GM12878 (cell line): ENCODE measurements at regions not wholly inside any gene's neighbourhood (a gene's known extent, or its start where the extent isn't known, plus 50 kb on each side); places are given as distances from the start of the nearest gene placed in this dataset.

Source experiments
- EP300 ChIP-seq, 2 experiments: fragments of 150-350 bp in 1 of 2; IDR thresholded peaks; 2 replicates each; pipeline ENCODE4 v1.6.1; 2011 to 2012; ENCODE audit warnings: low read depth in 2 of 2, low read length in 2 of 2, borderline replicate concordance in 1 of 2, improper control_type of control experiment in 1 of 2, inconsistent platforms in 1 of 2; ENCODE audit not compliant: control insufficient read depth in 1 of 2
- EZH2 ChIP-seq: IDR thresholded peaks from 2 replicates; pipeline ENCODE4 v1.6.1; 2012; ENCODE audit warnings: low read depth, mild to moderate bottlenecking, control low read depth, inconsistent platforms, low read length, borderline replicate concordance; ENCODE audit not compliant: control insufficient read depth
- NFYB ChIP-seq: IDR thresholded peaks from 2 replicates; pipeline ENCODE4 v1.6.1; 2011; ENCODE audit warnings: low read depth, mild to moderate bottlenecking, low read length, improper control_type of control experiment, moderate library complexity; ENCODE audit not compliant: insufficient read depth
- POLR2AphosphoS5 ChIP-seq: IDR thresholded peaks from 2 replicates; pipeline ENCODE4 v1.6.1; 2011; ENCODE audit warnings: mild to moderate bottlenecking, low read length, inconsistent platforms
- TAF1 ChIP-seq: IDR thresholded peaks from 2 replicates; pipeline ENCODE4 v1.6.1; 2011; ENCODE audit warnings: mild to moderate bottlenecking, low read depth, low read length, borderline replicate concordance
- ZBED1 ChIP-seq: IDR thresholded peaks from 2 replicates; pipeline ENCODE4 v1.6.1; 2016; ENCODE audit warnings: borderline replicate concordance
- TF ChIP-seq, protein P1 (sequence below), 3 experiments: IDR thresholded peaks in 2 of 3; conservative IDR thresholded peaks in 1 of 3; 2 replicates each; pipeline ENCODE4 v1.5.1; 2011; ENCODE audit warnings: low read depth in 3 of 3, low read length in 3 of 3, mild to moderate bottlenecking in 3 of 3, control low read depth in 2 of 3, moderate library complexity in 2 of 3, inconsistent platforms in 1 of 3, mixed read lengths in 1 of 3; ENCODE audit not compliant: control insufficient read depth in 2 of 3, insufficient read depth in 1 of 3; ENCODE audit errors: extremely low read depth in 1 of 3
- TF ChIP-seq, protein P2 (sequence below): IDR thresholded peaks from 2 replicates; pipeline ENCODE4 v1.6.1; 2012; ENCODE audit warnings: low read depth, low read length, improper control_type of control experiment

DNA sequence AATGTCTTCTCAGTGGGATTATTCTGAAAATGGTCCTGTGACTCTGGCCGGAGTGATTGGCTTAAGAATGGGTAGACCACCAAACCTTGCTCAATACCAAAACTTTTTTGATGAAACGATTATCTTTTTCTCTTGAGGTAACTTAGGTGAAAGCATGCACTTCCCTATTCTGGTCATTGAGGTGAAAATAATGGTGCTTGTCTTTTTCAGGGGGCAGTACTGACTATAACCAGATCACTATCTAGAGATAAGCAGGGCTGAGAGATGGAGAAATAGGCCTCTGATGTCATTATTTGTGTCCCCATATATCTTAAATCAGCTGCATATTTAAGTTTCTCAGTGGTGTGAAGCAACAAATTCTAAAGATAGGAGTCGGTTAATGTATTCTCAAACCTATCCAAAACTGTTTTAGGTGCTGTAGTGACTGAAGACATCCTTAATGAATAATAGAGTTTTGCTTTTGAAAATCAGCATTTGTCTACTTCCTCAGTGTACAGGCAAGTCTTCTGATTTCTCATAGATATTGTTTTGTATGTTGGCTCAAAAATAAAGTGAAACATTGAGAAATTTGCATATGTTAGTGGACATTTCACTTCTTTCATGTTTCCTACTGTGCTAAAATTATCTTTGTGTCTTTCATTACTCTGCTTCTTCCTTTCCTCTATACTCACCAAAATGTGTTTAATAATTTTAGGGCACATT lies 735.3 kb upstream of the ADGRL4 start:
- TF ChIP-seq POLR2AphosphoS5 = no peak
- TF ChIP-seq, protein P1, sequence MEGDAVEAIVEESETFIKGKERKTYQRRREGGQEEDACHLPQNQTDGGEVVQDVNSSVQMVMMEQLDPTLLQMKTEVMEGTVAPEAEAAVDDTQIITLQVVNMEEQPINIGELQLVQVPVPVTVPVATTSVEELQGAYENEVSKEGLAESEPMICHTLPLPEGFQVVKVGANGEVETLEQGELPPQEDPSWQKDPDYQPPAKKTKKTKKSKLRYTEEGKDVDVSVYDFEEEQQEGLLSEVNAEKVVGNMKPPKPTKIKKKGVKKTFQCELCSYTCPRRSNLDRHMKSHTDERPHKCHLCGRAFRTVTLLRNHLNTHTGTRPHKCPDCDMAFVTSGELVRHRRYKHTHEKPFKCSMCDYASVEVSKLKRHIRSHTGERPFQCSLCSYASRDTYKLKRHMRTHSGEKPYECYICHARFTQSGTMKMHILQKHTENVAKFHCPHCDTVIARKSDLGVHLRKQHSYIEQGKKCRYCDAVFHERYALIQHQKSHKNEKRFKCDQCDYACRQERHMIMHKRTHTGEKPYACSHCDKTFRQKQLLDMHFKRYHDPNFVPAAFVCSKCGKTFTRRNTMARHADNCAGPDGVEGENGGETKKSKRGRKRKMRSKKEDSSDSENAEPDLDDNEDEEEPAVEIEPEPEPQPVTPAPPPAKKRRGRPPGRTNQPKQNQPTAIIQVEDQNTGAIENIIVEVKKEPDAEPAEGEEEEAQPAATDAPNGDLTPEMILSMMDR (IDR thresholded peaks at IDR 0.05 in 2 of 3, conservative IDR thresholded peaks at IDR 0.05 in 1 of 3; ENCODE audit: control insufficient read depth in 2 of 3, extremely low read depth in 1 of 3, insufficient read depth in 1 of 3, low read depth in 3 of 3, low read length in 3 of 3) = no peak
- TF ChIP-seq TAF1 = no peak
- TF ChIP-seq, protein P2, sequence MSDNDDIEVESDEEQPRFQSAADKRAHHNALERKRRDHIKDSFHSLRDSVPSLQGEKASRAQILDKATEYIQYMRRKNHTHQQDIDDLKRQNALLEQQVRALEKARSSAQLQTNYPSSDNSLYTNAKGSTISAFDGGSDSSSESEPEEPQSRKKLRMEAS = no peak
- TF ChIP-seq EZH2 = no peak
- TF ChIP-seq ZBED1 = no peak
- TF ChIP-seq EP300 (IDR thresholded peaks at IDR 0.05; ENCODE audit: borderline replicate concordance in 1 of 2, control insufficient read depth in 1 of 2, low read depth in 2 of 2, low read length in 2 of 2) = no peak
- no peak for TF ChIP-seq NFYB
